ENCODE measurements at regions not wholly inside any gene's neighbourhood (a gene's known extent, or its start where the extent isn't known, plus 50 kb on each side); places are given as distances from the start of the nearest gene placed in this dataset.

DNA sequence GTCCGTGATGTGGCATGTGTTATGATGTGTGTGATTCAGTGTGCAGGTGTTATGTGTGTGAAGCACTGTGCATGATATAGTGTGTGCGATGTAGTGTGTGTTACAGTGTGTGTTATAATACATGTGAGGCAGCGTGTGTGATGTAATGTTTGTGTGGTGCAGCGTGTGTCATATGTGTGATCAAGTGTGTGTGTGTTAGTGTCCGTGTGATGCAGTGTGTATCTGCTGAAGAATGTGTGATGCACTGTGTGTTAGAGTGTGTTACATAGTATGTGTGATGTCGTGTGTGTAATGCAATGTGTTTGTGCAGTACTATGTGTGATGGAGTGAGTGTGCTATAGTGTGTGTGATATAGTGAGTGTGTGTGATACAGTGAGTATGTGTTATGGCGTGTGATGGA lies 182.8 kb upstream of the SOX11 start:
- TF ChIP-seq, protein P1, sequence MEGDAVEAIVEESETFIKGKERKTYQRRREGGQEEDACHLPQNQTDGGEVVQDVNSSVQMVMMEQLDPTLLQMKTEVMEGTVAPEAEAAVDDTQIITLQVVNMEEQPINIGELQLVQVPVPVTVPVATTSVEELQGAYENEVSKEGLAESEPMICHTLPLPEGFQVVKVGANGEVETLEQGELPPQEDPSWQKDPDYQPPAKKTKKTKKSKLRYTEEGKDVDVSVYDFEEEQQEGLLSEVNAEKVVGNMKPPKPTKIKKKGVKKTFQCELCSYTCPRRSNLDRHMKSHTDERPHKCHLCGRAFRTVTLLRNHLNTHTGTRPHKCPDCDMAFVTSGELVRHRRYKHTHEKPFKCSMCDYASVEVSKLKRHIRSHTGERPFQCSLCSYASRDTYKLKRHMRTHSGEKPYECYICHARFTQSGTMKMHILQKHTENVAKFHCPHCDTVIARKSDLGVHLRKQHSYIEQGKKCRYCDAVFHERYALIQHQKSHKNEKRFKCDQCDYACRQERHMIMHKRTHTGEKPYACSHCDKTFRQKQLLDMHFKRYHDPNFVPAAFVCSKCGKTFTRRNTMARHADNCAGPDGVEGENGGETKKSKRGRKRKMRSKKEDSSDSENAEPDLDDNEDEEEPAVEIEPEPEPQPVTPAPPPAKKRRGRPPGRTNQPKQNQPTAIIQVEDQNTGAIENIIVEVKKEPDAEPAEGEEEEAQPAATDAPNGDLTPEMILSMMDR (IDR thresholded peaks at IDR 0.05), result no peak
- no peak for TF ChIP-seq POLR2A (IDR thresholded peaks at IDR 0.05)
